Renal cortex interstitium (tissue), 11 donors: ENCODE measurements at regions not wholly inside any gene's neighbourhood (a gene's known extent, or its start where the extent isn't known, plus 50 kb on each side); places are given as distances from the start of the nearest gene placed in this dataset.
"Not testable (repeated sequence)": the region's sequence is repeated elsewhere in the genome, so short reads cannot be mapped to it uniquely, and the experiment has no call there.

Experiments used
- DNase-seq, 11 donors: peaks; one replicate each; pipeline ENCODE4 v3.0.0-alpha.2; 2013; ENCODE audit warnings: low read depth in 9 of 11, low spot score in 4 of 11; ENCODE audit errors: extremely low read depth in 1 of 11

GRCh38 chr4:3586596-3586995 lies 54.4 kb upstream of the LRPAP1 start:
- DNase-seq: not testable (repeated sequence)

GRCh38 chr4:3585567-3585966 lies 53.3 kb upstream of the LRPAP1 start:
- peak in 2 of 11 donors; percentile 16 to 33 for DNase-seq

- no peak for DNase-seq
Measured at GRCh38 chr4:3582091-3582475, 49.9 kb upstream of the LRPAP1 start.
